ENCODE measurements at regions not wholly inside any gene's neighbourhood (a gene's known extent, or its start where the extent isn't known, plus 50 kb on each side); places are given as distances from the start of the nearest gene placed in this dataset.

GRCh38 chrX:87337267-87337666 is 180.3 kb upstream of the KLHL4 start:
- Histone ChIP-seq H3K23ac (ENCODE audit: low read depth, low read length) (no peak overlapping the region), H2AFZ (replicated peaks; ENCODE audit: low read length, poor library complexity) (no peak overlapping the region), H3K79me1 (ENCODE audit: low read depth in 1 of 2, low read length in 2 of 2) (no peaks in the 10 kb centered on the region), H4K5ac (ENCODE audit: low read depth, low read length) (no peak overlapping the region), H3K36me3 (ENCODE audit: control insufficient read depth, insufficient read depth, low read length) (no peaks in the 10 kb centered on the region), H3K9ac (ENCODE audit: low read depth, low read length) (no peak overlapping the region), H3K56ac (ENCODE audit: extremely low read depth, insufficient read depth, low read length) (no peak overlapping the region), H4K8ac (ENCODE audit: low read depth in 2 of 2, low read length in 2 of 2) (no peak overlapping the region), H4K20me1 (ENCODE audit: insufficient read depth, low read length) (no peaks in the 10 kb centered on the region), H2BK5ac (ENCODE audit: low read depth, low read length, poor library complexity, severe bottlenecking) (no peak overlapping the region), H4K91ac (ENCODE audit: insufficient read depth, low read depth, low read length) (no peak overlapping the region), H3K9me3 (ENCODE audit: control insufficient read depth, insufficient read depth, low read length) (no peaks in the 10 kb centered on the region), H2BK120ac (ENCODE audit: low read depth, low read length) (no peak overlapping the region), H3K27ac (ENCODE audit: insufficient read depth, low read length) (no peak overlapping the region), H2AK5ac (ENCODE audit: low read depth, low read length) (no peak overlapping the region), H3K4ac (ENCODE audit: low read depth, low read length) (no peak overlapping the region), H3K27me3 (ENCODE audit: control insufficient read depth, insufficient read depth, low read length) (no peaks in the 10 kb centered on the region), H3K4me1 (ENCODE audit: control insufficient read depth, insufficient read depth, low read length) (no peaks in the 10 kb centered on the region), H3K4me3 (ENCODE audit: insufficient read depth, low read depth, low read length) (no peak overlapping the region), H2AK9ac (replicated peaks; ENCODE audit: low read depth, low read length, poor library complexity) (no peak overlapping the region), H2BK15ac (ENCODE audit: low read depth, low read length) (no peak overlapping the region), H3K14ac (replicated peaks; ENCODE audit: low read depth, low read length) (no peak overlapping the region), H3K18ac (ENCODE audit: low read depth, low read length) (no peak overlapping the region), H3K9me1 (ENCODE audit: insufficient read depth, low read length) (no peaks in the 10 kb centered on the region), H3K4me2 (ENCODE audit: low read depth, low read length) (no peak overlapping the region), H2BK20ac (ENCODE audit: low read depth, low read length) (no peak overlapping the region)
- ChIA-PET CTCF (no interaction called here), POLR2A (ENCODE audit: unreplicated experiment) (no interaction called here)
- DNase-seq (no peak), ATAC-seq (ENCODE audit: low read depth) (no peak)
- no CpG with 5 or more reads among the region's 1 CpG for WGBS, 2 experiments (ENCODE audit: extremely low coverage in 2 of 2, insufficient read length in 1 of 2)
- dilution Hi-C loops (cut with HindIII; ENCODE audit: low sequenced_read_pairs, unreplicated experiment), result no loop called here
- TF ChIP-seq POLR2A (IDR thresholded peaks at IDR 0.05; ENCODE audit: low read depth, low read length) (no peak), USF2 (IDR thresholded peaks at IDR 0.05; ENCODE audit: low read depth, low read length) (no peak)
- intact Hi-C loops (cut with micrococcal nuclease), result no loop called here
- BruUV-seq (replicated peaks), result no TSS peak
- in situ Hi-C loops (cut with MboI; ENCODE audit: low sequenced_read_pairs), result no loop called here

All from IMR-90 (cell line).